GM21423 (cell line): ENCODE measurements at regions not wholly inside any gene's neighbourhood (a gene's known extent, or its start where the extent isn't known, plus 50 kb on each side); places are given as distances from the start of the nearest gene placed in this dataset.

ENCODE experiments used
- ATAC-seq: cut with Tn5 transposase; IDR thresholded peaks from one replicate; pipeline ENCODE4 v1.9.1; 2021; ENCODE audit warnings: mild to moderate bottlenecking, moderate library complexity; ENCODE audit not compliant: unreplicated experiment

- ATAC-seq, result peak; percentile 89
Measured at GRCh38 chr18:77560341-77560992, 310.8 kb downstream of the GALR1 start.

GRCh38 chr18:77566604-77567003 is 317.0 kb downstream of the GALR1 start:
- ATAC-seq, result no peak

- ATAC-seq, result no peak
Measured at GRCh38 chr18:77567205-77567604, 317.6 kb downstream of the GALR1 start.

- ATAC-seq, result no peak
Measured at GRCh38 chr18:77571743-77572142, 322.1 kb downstream of the GALR1 start.

GRCh38 chr18:77572537-77572936 is 322.9 kb downstream of the GALR1 start:
- ATAC-seq, result no peak

DNA sequence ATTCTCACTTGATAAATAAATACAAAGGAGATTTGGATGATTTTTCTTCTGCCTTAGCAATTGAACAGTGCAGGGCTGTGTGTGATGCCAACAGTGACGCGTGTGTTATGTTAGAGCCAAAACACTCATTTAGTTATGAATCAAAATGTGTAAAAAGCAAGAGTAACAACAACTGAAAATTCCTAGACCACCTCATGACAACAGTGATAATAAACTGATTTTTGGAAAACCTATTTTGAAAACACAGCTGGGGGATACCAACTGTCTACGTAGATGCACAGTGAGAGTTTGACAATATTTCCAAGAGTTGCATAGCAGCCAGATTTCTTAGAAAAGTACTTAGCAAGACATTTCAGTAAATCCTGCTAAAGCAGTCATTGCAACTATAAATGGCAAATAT is 323.9 kb downstream of the GALR1 start:
- no peak for ATAC-seq

- ATAC-seq, result no peak
Measured at GRCh38 chr18:77590943-77591515, 341.4 kb downstream of the GALR1 start.

DNA sequence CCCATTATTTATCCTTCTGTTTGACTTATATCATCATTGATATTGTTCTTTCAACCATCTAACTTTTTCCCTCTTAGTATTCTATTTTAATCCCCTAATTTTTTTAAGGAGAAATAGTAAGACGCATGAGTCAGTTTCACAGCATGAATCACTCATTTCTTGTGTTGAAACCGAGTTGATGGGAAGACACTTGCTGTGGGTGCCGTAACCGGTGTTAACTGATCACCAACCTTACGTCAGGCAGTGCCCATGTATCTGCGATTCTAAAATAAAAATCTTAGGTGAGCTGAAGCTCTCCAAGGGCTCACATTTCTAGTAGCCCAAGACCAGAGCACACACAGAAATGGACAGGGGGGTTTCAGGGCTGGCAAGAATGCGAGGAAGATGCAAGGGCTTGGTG is 348.1 kb downstream of the GALR1 start:
- no peak for ATAC-seq

- ATAC-seq, result no peak
Measured at GRCh38 chr18:77600674-77601073, 351.0 kb downstream of the GALR1 start.

DNA sequence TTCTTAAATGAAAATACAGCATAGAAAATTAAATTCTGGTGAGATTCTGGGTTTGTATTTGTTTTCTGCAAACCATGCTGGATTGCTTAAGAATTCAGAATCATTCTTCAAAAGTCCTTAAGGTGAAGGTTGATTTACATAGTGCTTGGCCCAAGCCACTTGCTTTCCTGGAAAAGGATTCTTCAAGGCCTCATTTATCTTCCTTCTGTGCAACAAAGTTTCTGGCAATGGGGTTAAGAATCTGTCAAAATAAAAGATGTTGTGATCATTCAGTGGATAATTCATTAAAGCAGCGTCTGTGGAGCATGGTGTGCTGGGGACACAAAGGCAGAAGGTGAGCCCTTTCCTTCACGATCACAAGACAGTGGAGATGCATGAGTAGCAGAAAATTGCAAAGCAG is 351.9 kb downstream of the GALR1 start:
- ATAC-seq, result no peak

- ATAC-seq, result no peak
Measured at GRCh38 chr18:77607087-77607486, 357.4 kb downstream of the GALR1 start.

GRCh38 chr18:77608807-77609206 is 359.2 kb downstream of the GALR1 start:
- no peak for ATAC-seq

GRCh38 chr18:77617694-77618093 is 368.0 kb downstream of the GALR1 start:
- no peak for ATAC-seq

- ATAC-seq, result no peak
Measured at GRCh38 chr18:77619525-77619924, 369.9 kb downstream of the GALR1 start.

DNA sequence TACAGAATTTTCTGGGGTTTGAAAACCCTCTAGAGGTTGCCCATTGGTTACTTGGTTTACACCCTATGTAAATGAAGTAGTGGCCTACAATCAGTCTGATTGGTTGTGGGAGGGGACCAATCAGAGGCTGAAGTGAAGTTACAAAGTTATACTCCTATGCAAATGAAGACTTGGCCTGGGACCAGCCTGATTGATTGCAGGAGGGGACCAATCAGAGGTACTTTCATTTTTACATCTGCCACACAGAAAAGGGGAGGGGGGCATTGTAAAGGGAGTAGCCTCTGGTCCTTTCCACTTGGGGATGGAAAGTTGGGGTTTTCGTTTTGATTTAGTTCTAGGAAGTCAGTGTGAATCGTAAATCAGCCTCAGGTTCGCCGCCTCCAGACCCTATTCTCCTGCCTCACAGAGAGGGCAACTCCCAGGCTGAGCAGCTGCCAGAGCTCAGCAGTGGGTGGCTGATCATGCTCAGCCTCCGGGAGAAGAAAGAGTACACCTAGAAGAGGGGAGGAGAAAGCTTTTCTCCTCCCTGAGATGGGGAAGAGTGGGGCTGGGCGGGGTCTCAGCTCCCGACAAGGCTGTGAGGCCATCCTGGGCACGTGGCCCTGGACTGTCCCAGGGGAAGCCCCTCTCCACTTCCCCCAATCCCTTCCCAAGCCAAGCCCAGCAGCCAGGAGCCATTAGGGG is 372.5 kb downstream of the GALR1 start:
- ATAC-seq, result no peak

- ATAC-seq, result no peak
Measured at GRCh38 chr18:77632758-77633157, 383.1 kb downstream of the GALR1 start.

GRCh38 chr18:77634494-77634893 is 384.8 kb downstream of the GALR1 start:
- ATAC-seq, result no peak

GRCh38 chr18:77635451-77635850 is 385.8 kb downstream of the GALR1 start:
- no peak for ATAC-seq

DNA sequence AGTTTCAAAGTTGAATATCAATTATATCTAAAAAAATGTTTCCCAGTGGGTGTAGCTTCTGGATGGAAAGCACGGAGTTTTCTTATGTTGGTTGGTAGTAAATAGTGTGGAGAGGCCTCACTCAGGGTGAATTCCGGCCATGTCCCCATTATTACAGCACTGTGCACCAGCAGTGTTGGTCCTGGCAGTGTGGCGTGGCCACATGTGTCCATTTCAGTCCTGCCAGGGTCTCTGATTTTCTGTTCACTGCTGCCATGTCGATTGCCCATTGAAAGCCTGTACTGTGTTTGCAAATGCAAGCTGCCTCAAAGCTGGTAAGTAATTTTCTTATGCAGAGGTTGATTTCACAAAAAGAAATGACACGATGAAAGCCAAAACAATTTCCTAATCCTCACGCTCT is 386.2 kb downstream of the GALR1 start:
- ATAC-seq, result no peak

- no peak for ATAC-seq
Measured at GRCh38 chr18:77645170-77645872, 395.7 kb downstream of the GALR1 start.

DNA sequence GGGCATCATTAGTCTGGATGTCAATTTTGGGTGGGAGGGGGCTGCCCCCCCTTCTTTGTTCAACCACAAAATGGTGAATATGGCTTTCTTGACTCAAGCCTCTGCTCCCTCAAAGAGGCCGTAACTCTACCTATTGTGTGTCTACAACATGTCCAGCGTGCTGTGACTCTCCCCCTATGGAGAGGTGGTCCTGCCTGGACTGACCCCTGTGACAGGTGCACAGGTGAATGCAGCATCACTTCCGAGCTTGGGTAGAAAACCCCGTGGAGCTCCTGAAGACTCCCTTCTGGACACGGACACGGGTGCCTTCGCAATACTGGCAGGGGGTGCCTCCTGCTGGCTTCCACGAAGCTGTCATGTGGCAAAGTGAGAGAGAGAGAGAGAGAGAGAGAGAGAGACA is 397.8 kb downstream of the GALR1 start:
- no peak for ATAC-seq

DNA sequence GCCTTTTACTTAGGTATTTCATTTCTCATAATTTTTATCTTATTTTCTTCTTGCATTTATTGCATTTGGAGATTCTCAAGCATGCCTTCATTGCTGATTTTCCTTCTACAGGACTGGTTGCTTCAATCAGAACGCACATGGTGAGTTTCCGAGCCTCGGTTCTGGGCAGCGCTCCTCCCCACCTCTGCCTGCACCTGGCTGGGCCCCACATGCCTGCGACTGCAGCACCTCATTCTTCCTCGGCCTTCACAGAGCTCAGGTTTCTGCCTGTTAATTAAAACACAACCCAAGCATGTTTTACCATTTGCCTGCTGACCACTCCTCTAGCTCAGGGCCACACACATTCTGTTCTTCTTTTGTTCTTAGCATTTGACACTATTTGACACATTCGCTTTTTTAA is 398.8 kb downstream of the GALR1 start:
- ATAC-seq, result no peak
